HG02588 (cell line): ENCODE measurements at regions not wholly inside any gene's neighbourhood (a gene's known extent, or its start where the extent isn't known, plus 50 kb on each side); places are given as distances from the start of the nearest gene placed in this dataset.

ENCODE experiments used
- ATAC-seq: cut with Tn5 transposase; IDR thresholded peaks from one replicate; pipeline ENCODE4 v1.9.1; 2021; ENCODE audit warnings: mild to moderate bottlenecking, moderate library complexity; ENCODE audit not compliant: unreplicated experiment

DNA sequence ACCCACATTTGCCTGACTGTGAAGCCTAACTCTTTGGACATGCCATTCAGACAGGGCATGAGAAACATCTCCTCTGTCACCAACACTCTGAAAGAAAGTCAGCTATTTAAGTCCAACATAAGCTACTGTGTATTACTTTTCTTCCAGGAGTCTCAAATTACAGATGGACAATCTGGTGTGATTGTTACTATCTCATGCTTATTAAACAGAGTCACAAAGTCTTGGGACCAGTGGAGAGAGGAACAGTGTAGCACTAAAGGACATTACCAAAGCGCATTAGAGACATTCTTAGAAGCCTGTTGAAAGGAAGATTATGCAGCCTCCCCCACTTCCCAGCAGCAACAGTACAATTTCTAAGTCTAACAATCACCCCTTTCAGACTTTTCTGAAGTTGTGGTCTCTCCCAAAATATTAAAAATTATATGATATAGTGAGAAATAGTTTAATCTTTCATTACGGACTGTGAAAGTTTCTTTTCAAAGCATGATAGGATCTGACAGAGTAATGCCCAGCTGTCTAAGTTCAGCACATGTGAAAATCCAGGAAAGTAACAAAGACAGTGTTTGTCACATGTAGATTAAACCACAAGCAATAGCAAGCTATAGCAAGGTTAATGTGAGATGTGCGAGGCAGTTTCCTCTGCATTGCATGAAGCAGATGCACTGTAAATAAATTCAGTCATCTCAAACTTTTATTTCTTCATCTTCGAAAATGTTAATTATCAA lies 280.9 kb upstream of the FZD8 start:
- ATAC-seq = no peak

DNA sequence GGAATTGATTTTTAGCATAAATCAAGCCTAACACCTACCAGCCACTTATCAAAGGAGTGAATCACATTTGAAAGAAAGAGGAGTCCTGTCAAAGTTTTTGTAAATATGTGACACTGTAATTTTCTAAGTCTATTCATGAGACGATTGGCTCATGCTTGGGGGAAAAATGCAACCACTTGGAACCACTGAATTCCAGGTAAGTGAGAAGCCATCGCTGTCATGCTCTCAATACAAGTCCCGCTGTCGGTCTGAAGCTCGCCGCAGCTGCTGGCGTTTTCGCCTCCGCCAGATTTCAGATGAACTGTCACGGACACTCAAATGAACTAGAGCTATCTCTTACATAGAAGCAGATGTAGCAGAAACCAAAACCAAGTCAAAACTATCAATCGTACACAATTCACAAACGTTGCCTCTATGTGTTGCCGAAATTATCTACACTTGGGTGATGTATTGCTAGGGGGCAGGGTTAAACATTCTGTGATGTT lies 279.8 kb upstream of the FZD8 start:
- no peak for ATAC-seq

DNA sequence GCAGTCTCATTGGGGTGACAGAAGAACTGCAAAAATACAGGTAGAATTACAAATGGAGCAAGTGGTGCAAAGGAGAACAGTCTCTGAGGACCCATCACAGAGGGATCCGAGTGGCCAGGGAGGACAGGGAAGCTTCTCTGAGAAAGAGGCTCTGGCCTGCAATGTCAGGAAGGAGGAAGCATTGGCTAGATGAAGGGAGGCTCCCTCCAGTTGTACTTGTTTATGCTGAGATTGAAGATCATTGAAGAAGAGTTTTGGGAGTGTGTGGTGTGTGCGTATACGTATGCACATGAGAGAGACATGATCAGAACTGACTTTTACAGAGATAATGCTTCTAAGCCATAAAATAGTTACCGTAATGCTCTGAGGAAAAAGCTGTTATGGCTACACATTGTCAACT lies 274.7 kb upstream of the FZD8 start:
- ATAC-seq = no peak

DNA sequence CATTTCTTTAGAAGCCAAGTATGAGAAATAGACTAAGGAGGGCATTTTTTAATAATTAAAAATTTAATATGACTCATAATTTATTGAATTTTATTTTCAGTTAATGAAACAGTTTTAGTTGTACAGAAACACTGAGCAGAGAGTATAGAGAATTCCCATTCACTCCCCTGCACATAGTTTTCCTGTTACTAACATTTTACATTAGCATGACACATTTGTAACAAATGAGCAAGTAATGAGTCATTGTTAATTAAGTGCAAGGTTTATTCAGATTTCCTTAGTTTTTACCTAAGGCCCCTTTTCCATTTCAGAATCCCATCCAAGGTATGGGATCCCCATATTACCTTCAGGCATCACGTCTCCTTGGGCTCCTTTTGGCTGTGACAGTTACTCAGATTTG lies 271.5 kb upstream of the FZD8 start:
- no peak for ATAC-seq

DNA sequence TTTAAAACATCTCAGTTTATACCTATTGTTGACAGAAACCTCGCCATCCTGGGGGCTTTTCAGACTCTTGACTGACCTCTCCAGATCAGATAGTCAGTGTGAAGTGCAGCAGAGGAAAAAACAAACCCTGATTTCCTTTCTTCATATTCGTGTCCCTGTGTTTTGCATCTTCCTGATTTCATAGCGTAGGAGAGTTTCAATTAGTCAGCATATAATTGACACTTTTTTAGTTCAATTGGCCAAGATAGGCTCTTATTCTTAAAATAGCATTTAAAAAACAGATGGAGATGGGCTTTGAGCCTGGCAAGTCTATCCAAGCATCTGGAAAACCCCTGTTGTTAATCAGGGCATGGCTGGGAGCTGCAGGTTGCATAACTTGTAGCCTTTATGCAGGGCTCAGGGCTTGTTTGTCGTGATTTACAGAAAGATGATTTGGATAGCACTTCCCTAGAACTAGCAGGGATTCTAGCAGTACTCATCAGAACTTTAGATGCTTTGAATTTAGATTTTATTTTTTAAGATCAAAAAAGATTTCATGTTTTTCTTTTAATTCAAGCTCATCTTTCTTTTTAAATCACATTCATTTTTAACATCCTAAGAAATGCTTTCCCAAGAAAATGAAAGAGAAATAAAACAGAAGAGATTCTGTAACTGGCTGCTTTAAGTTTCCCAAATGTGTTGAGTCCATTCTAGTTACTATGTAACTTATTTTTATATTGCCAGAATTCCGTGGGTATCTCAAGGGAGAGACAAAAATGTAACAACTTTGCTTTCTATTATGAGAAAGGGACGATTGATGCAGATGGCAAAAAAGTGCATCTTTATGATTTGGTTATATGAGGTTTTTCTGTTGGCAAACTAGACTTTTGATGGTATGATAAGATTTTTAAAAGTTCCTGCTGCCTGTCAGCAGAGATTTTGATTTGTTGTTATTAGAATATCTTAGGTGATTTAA lies 270.8 kb upstream of the FZD8 start:
- ATAC-seq = no peak

DNA sequence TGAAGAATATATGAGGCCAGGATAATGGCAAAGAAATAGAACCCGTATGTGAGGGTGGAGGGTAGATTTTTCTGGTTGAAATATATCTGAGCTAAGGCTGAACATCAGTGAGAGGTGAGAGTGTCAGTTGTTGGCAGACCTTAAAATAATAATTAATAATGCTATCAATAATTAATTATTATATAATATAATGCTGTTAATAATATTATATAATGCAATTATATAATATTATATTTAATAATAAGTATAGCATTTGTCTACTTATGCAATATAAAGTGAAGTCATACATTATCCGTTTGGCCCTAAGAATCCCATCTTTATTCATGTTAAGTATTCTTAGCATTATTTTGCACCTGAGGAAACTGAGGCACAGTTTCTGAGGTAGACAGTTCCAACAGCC lies 269.9 kb upstream of the FZD8 start:
- no peak for ATAC-seq

DNA sequence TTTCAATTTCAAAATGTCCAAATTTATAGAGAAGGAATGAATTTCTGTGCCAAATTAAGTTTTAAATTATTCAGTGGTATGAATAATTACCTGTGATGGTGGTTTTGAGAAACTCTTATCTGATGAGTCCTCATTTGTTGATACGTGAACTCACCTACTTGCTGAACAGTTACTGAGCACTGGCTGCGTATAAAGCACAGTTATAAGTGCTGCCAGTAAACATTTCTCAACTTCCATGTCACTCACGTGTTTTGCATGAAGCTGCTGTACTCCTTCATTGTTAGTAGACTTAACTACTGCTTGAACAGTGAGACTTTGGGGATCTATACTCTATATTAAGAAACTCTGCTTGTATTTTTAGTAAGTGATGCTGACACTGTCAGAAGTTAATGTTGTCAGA lies 269.1 kb upstream of the FZD8 start:
- ATAC-seq = no peak

DNA sequence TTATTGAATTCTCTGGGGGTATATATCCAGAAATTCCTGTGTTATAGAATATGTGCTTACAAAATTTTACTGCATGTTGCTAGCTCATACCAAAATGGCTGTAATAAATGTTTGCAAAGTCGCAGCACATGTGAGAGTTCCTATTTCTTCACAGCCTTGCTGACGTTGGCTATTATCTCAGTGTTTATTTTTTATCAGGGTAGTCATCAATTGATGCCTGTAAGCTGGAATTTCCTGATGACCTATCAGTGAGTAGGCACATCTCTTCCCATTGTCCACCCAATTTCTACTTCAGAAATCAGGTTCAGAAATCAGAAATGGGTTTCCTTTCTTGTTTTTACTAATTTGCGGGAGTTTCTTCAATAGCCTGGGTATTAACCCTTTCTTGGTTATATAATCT lies 268.1 kb upstream of the FZD8 start:
- no peak for ATAC-seq

DNA sequence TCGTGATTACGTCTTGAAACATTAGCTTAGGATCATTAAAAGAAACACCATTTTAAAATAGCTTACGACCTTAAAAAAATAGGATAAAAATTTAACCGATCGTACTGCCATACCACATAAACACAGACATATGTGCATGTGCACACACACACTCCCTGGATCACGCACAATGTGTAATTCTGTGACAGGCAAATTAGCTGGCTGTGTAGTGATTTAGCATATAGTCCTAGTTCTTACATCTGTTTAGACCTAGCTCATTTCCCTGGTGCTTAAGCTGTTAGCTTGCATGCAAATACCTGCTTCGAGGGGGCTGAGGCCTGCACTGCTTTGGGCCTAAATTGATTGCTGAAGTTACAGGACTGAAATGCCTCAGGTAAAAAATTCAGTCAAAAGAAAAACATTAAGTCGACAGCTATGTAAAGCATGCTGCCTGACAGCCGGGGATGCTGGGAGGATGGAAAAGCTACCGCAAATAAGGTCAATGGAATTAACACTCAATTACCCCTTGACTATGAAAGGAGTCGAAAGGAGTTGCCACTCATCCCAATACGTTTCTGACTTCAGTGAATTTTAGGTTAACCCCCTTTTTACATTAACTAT lies 267.1 kb upstream of the FZD8 start:
- ATAC-seq = no peak

DNA sequence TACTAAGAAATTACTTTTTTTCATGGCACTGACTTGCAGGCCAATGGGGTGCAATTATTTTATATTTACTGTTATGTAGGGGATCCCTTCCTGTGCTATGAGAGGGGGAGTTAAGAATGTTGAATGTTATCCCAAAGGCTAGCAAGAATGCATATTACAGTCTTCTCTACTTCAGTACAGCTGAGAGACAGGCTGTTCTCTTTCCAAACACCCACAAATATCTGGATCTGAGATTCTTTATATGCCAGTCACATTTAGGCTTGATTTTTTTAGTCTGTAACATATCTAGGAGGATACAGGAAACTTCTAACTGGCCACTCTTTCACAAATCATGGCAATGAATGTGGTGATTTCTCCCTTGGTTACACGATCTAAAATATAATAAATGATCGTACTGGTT lies 266.4 kb upstream of the FZD8 start:
- no peak for ATAC-seq

DNA sequence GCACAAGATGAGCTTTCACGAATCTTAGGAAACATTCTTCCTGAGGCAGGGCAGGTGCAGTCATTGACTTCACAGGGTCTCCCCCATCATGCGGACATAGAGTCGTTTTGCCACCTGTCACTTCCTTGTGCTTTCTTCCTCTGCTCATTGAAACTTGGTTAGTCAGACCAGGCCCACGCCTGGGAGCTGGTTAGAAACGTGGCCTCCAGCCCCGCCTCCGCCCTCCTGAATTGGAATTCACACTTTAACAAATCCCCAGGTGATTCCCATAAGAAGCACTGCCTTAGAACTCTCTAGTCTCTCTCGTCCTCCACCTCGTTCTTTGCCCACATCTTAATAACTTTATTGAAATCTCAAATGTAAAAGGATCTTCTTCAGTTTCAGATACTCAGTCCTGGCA lies 265.5 kb upstream of the FZD8 start:
- ATAC-seq = no peak

DNA sequence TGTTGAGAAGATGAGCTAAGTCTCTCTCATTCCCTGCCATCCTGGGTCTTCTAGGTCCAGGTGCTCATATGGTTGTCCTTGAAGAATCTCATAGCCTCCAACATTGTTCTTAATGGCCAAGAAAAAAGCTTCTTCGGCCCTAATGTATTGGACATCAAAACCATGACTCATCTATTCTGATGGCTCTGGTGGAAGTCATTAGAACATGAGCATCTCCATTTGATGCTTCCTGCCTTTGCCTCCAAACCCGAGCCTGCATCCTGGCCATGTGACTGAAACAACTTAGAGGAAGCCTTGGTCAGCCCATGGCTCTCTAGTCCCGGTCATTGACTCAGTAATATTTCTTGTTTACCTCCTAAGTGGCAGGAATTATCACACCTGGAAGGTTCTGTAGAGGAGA lies 264.1 kb upstream of the FZD8 start:
- no peak for ATAC-seq

DNA sequence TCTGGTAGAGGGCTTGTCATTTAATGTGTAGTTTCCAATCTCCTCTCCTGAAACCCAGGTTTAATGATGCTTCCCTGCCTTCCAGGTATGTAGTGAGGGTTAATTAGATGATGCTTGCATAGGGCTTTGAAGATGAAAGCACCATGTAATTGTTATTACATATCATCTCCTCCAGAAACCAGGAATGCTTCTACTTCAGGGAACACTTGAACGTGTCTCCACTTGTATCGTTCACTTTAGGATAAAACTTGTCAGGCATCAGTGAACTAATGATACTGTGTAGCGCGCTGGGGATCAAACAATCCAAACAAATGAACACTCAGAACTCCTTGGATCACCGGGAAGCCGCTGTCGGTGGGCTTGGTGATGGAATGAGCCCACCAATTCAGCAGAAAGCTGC lies 260.9 kb upstream of the FZD8 start:
- ATAC-seq = no peak

DNA sequence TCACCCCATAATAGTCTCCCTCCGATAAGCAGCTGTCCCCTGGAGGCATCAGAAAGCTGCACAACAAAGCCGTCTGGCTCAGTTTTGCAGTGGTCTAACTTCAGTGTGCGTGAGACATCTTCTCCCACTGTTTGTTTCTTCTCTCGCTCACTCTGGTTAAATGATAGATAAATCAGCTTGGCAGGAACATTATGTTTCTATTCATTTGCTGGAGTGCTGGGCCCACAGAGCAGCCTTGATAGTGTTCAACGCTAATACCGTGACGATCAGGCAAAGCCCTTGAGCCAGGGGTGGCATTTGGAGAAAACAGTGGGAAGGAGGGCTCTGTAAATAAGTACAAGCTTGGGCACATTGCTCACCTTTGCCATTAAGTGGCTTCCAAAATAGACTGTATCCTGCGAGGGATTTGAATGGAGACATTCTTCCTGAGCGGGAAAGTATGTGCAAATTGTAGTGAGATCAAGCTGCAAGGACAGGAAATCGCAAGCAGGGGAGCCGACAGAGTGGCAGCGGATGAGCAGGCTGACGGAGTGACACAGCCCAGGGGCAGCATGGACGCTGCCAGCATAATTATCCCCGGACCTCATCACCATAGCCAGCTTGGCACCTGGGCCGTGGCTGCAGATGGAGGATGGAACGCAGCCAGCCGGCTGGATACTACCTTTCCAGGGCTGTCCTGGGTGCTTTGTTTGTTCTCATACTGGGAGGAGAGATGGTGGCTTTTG lies 256.8 kb upstream of the FZD8 start:
- no peak for ATAC-seq

DNA sequence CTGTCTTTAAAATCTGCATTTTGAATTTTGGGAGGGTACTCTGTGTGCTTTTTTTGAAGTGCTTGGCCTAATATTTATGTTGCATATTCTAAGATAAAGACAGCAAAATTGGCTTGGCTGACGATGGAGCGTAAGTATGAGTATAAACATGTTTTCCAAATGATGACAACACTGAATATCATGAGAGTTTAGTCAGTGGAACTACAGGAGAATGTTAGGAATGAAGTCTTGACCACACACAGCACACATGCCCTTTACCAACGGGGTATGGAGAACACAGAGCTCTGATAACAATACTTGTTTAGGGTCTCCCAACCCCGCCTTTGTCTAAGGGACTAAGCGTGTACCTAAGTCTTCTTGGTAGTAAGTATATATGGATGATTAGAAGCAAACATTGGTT lies 253.9 kb upstream of the FZD8 start:
- no peak for ATAC-seq

DNA sequence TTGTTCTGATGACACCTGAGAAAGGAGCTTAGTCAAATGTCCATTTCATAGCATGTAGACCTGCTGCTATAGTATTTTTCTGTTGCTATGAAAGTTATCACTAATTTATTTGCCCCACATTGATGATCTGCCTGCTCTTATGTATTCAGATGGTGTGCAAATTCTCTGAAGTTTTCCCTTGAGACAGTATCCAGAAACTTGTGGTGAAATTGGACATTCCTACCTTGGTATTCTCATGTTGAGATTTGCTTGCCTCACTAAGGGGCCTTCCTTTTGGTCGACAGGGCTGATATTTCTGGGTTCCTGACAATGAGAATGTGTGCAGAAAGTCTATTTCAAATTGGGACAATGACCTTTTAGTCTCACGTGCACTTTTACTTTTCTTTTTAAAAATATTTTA lies 253.2 kb upstream of the FZD8 start:
- no peak for ATAC-seq

DNA sequence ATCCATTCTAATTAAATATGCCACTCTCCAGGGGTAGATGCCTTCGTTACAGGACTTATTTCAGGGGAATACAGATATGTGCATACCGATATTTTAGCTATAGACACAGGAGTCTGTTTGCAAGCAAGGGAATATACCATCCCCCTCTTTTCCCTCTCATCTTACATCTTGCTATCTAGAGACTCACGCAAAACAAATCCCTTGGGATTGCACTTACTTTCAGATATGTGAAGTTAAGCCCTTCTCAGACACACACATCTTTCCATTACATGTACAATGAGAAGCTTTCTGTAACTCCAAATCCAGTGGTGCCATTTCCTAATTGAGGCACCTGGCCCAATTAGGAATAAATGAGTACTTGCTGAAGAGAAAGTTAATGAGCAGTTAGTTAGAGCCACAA lies 250.4 kb upstream of the FZD8 start:
- ATAC-seq = no peak

DNA sequence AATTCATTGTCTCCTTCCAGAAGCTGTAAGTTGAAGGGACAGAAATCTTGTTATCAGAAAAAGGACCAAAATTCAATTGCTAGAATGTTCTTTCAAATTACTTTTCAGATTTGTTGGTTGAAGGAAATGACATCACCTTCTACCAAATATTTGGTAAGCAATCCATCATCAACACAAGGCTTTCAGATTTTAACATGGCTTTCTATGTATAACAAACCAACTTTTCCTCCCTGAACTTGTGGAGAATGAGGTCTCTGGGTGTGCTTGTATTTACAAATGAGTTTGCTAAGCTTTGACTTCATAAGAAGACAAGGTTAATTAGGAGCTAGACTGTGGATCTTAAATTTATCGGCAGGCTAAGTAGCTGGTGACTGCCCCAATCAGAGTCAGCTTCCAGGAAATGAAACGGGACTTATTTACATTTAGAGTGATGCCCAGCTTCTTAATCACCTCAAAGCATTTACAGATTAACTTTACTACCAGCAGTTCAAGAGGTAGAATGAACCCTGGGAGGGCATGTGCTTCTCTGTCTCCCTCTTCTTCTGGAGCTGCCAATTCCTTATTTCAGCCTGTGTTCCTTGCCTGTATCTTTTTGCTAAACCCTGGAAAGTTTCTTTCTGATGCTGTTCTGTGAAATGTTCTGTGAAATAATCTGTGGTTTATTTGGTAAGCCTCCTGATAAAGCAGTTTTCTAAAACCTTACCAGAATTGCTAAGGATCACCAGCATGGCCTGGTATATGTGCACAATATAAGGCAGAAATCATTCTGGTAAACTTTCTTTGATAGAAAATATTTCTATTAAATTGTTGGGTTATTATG lies 248.8 kb upstream of the FZD8 start:
- ATAC-seq = no peak

DNA sequence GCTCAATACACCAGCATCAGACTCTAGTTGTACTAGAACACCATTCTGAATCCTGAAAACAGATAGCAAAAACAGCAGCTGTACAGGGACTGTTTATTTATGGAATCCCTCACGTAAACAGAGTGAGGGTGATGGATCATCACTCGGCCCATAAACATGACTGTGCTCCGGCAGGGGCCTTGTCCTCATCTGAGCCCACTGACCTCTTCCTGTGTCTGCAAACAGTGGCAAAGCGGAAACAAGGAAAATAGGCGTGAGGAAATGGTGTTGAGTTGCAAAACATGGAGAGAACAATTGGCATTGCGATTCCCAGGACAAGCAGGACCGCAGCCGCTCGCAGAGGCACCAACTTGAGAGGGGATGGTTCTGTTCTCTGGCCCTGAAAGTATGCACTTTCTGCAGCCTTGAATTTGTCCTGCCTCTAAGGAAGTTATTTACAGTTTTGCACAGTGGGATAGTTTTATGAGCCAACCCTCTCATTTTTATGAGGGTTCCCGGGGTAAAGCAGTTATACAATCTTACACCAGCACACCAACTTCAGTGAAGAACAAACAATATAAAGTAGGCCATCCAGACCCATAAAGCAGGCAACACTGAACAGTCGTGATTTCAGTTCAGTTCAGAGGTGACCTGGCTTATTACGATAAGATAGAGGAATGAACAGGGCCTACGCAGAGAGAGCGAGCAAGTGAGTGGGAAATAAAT lies 248.0 kb upstream of the FZD8 start:
- ATAC-seq = no peak

DNA sequence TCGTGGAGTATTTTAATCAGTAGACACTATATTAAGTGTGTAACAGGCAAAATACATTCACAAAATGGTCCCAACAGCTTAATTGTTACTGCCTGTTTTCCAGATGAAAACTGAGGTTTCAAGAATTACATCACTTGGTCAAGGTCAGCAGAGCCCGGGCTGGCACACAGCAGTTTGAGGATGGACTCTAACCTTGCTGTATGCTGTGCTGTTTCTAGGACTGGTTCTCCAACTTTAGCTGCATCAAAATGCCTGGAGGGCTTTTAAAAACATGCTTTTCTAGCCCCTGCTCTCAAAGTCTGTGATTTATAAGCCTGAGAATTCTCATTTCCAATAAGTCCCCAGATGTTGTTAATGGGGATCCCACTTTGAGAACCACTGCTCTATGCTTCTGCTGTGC lies 247.1 kb upstream of the FZD8 start:
- ATAC-seq = no peak
